B cell (primary cell): ENCODE measurements at regions not wholly inside any gene's neighbourhood (a gene's known extent, or its start where the extent isn't known, plus 50 kb on each side); places are given as distances from the start of the nearest gene placed in this dataset.

ENCODE experiments used
- ATAC-seq: fragments of 200-7000 bp; cut with Tn5 transposase; one replicate; pipeline ENCODE4 v1.10.0; 2021; ENCODE audit warnings: low read depth, mild to moderate bottlenecking, moderate number of reproducible peaks, moderate library complexity
- CTCF ChIA-PET: fragments of 350-600 bp; sonication (Branson Sonifier 250); formaldehyde crosslinking; loops from one replicate; lab custom pipeline; 2021; ENCODE audit warnings: antibody characterized with exemption, inconsistent platforms; lab: Charles Lee
- POLR2A ChIA-PET: fragments of 350-600 bp; sonication (Branson Sonifier 250); formaldehyde crosslinking; loops from one replicate; lab custom pipeline; 2021; ENCODE audit warnings: antibody characterized with exemption; lab: Charles Lee
- DNase-seq: peaks from one replicate; pipeline ENCODE4 v3.0.0; 2013
- H2AFZ ChIP-seq: 2 replicates; pipeline ENCODE4 v1.6.1; 2012; ENCODE audit warnings: mild to moderate bottlenecking, low read depth, low read length; ENCODE audit not compliant: insufficient read depth, poor library complexity, severe bottlenecking
- H3K27ac ChIP-seq, 2 donors: 1 replicate in 1 of 2; 2 replicates in 1 of 2; pipeline ENCODE4 v1.5.1; 2012 to 2013; ENCODE audit warnings: low read length in 2 of 2, mild to moderate bottlenecking in 2 of 2, moderate library complexity in 1 of 2
- H3K27me3 ChIP-seq, 4 experiments: fragments of 200-600 bp in 1 of 4; sonication (generic) in 1 of 4; replicated peaks in 1 of 4; 1 replicate in 2 of 4; 2 replicates in 2 of 4; pipeline versions ENCODE4 v1.6.1 to v1.7.0; 2013 to 2016; ENCODE audit warnings: low read length in 3 of 4, mild to moderate bottlenecking in 2 of 4, mixed read lengths in 1 of 4, moderate library complexity in 1 of 4; ENCODE audit not compliant: insufficient read depth in 4 of 4, control insufficient read depth in 3 of 4; ENCODE audit errors: control extremely low read depth in 1 of 4
- H3K36me3 ChIP-seq, 2 experiments: replicated peaks in 1 of 2; 1 replicate in 1 of 2; 2 replicates in 1 of 2; pipeline versions ENCODE4 v1.6.1 to v1.7.1; 2013; ENCODE audit warnings: low read length in 1 of 2; ENCODE audit not compliant: insufficient read depth in 2 of 2, control insufficient read depth in 1 of 2; ENCODE audit errors: control extremely low read depth in 1 of 2, extremely low read depth in 1 of 2
- H3K4me1 ChIP-seq, 2 donors: fragments of 200-600 bp in 1 of 2; sonication (generic) in 1 of 2; 1 replicate in 1 of 2; 2 replicates in 1 of 2; pipeline versions ENCODE4 v1.5.1 to v1.6.1; 2013 to 2017; ENCODE audit warnings: low read length in 2 of 2; ENCODE audit not compliant: control insufficient read depth in 2 of 2, insufficient read depth in 2 of 2
- H3K4me2 ChIP-seq: replicated peaks from 2 replicates; pipeline ENCODE3; 2012; ENCODE audit warnings: mild to moderate bottlenecking, low read depth, low read length; ENCODE audit not compliant: poor library complexity, severe bottlenecking
- H3K4me3 ChIP-seq, 5 experiments: fragments of 200-600 bp in 1 of 5; sonication (generic) in 1 of 5; 1 replicate in 3 of 5; 2 replicates in 2 of 5; pipeline versions ENCODE4 v1.5.1 to v1.7.0; 2011 to 2016; ENCODE audit warnings: low read length in 4 of 5, mild to moderate bottlenecking in 4 of 5, low read depth in 2 of 5, control low read depth in 1 of 5, moderate library complexity in 1 of 5; ENCODE audit not compliant: insufficient read depth in 1 of 5; ENCODE audit errors: control extremely low read depth in 1 of 5, extremely low read depth in 1 of 5
- H3K79me2 ChIP-seq: fragments of 200-600 bp; sonication (generic); one replicate; pipeline ENCODE4 v1.6.0; 2016; ENCODE audit warnings: low read length; ENCODE audit not compliant: control insufficient read depth, insufficient read depth
- H3K9ac ChIP-seq: fragments of 200-600 bp; sonication (generic); 2 replicates; pipeline ENCODE4 v1.6.1; 2017; ENCODE audit warnings: mild to moderate bottlenecking, low read length, moderate library complexity
- H3K9me3 ChIP-seq, 3 donors: one replicate each; pipeline versions ENCODE4 v1.6.1 to v1.7.1; 2013; ENCODE audit warnings: low read length in 2 of 3; ENCODE audit not compliant: control insufficient read depth in 2 of 3, insufficient read depth in 1 of 3; ENCODE audit errors: control extremely low read depth in 1 of 3
- H4K20me1 ChIP-seq: 2 replicates; pipeline ENCODE4 v1.6.0; 2012; ENCODE audit warnings: mild to moderate bottlenecking, low read length; ENCODE audit not compliant: insufficient read depth, control insufficient read depth, poor library complexity, severe bottlenecking
- H3K27ac Mint-ChIP-seq: one replicate; pipeline ENCODE4 v1.8.0; 2021; ENCODE audit warnings: mixed read lengths
- H3K27me3 Mint-ChIP-seq: one replicate; pipeline ENCODE4 v1.8.0; 2021; ENCODE audit warnings: mixed read lengths
- H3K4me1 Mint-ChIP-seq: one replicate; pipeline ENCODE4 v1.8.0; 2021; ENCODE audit warnings: mixed read lengths
- H3K4me3 Mint-ChIP-seq: one replicate; pipeline ENCODE4 v1.8.0; 2021; ENCODE audit warnings: mixed read lengths
- H3K9me3 Mint-ChIP-seq: one replicate; pipeline ENCODE4 v1.8.0; 2022; ENCODE audit warnings: mixed read lengths; ENCODE audit not compliant: insufficient read depth
- EZH2 ChIP-seq: IDR thresholded peaks from 2 replicates; pipeline ENCODE4 v1.6.1; 2012; ENCODE audit warnings: borderline replicate concordance, low read depth, mild to moderate bottlenecking, moderate library complexity, low read length; ENCODE audit not compliant: insufficient read depth, poor library complexity, severe bottlenecking
- WGBS: methylation state at CpG from one replicate; pipeline ENCODE4 v1.1.5; 2013; ENCODE audit warnings: missing lambda C conversion rate; ENCODE audit not compliant: insufficient coverage; 5-methylcytosine and 5-hydroxymethylcytosine counted together
- intact Hi-C: fragments of 100-400 bp; cut with micrococcal nuclease; formaldehyde crosslinking; loops from one replicate; pipeline ENCODE4 v1.10.0; 2022
- TF ChIP-seq, protein P1 (sequence below): fragments of 200-600 bp; IDR thresholded peaks from one replicate; pipeline ENCODE4 v1.8.0; 2022; ENCODE audit warnings: antibody characterized with exemption, mild to moderate bottlenecking

DNA sequence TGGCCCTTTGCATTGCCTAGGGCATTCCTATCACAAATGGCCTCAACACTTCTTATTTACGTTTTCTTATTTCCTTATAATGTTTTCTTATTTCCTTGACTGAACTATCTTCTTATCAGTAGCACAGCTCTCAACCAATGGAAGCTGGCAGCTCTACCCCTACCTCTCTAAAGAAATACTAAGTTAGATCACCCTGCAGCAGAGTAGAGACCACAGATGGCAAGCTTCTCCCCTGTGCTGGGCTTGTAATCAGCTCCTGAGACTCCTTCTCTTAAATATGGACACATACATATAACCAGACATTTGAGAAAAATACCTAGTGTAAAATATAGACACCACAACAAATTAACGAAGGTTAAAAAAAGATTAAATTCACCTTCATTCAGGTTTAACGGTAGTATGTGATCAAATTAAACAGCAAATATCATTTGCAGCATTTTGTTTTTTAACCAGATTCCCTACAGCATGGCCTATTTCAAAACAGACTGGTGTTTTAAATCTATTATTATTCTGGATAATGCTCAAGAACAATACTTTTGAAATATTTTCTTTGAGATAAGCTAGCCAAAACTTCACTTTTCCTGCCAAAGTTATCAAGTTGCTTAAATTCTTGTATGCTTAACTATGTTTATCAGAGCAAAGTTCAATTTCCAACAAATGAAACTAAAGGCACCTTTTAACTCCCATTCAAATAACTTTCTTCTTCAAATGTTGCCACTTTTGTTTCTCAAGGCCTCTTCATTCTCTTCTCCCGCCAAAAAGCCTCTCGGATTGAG, 54.3 kb downstream of the SLC41A2 start:
- TF ChIP-seq, protein P1, sequence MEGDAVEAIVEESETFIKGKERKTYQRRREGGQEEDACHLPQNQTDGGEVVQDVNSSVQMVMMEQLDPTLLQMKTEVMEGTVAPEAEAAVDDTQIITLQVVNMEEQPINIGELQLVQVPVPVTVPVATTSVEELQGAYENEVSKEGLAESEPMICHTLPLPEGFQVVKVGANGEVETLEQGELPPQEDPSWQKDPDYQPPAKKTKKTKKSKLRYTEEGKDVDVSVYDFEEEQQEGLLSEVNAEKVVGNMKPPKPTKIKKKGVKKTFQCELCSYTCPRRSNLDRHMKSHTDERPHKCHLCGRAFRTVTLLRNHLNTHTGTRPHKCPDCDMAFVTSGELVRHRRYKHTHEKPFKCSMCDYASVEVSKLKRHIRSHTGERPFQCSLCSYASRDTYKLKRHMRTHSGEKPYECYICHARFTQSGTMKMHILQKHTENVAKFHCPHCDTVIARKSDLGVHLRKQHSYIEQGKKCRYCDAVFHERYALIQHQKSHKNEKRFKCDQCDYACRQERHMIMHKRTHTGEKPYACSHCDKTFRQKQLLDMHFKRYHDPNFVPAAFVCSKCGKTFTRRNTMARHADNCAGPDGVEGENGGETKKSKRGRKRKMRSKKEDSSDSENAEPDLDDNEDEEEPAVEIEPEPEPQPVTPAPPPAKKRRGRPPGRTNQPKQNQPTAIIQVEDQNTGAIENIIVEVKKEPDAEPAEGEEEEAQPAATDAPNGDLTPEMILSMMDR = no peak
- TF ChIP-seq EZH2 = no peak
- Mint-ChIP-seq H3K27me3 (no peaks in the 10 kb centered on the region), H3K9me3 (peaks cover 4% of the 10 kb centered on the region), H3K4me1 (no peaks in the 10 kb centered on the region), H3K27ac (no peak overlapping the region), H3K4me3 (no peak overlapping the region)
- WGBS = 100% methylated on average over 1 of the region's 5 CpGs
- ATAC-seq (no peak), DNase-seq (no peak)
- POLR2A ChIA-PET = no interaction called here
- no peak overlapping the region for H3K9ac ChIP-seq
- no peak overlapping the region for H3K4me3 ChIP-seq
- H3K79me2 ChIP-seq = no peaks in the 10 kb centered on the region
- CTCF ChIA-PET = no interaction called here
- no peak overlapping the region for H2AFZ ChIP-seq
- no peaks in the 10 kb centered on the region for H4K20me1 ChIP-seq
- H3K36me3 ChIP-seq = no peaks in the 10 kb centered on the region
- intact Hi-C loops = no loop called here
- H3K27me3 ChIP-seq = no peaks in the 10 kb centered on the region
- H3K4me2 ChIP-seq = no peak overlapping the region
- H3K4me1 ChIP-seq = no peaks in the 10 kb centered on the region
- peaks cover 0 to 6% (median 5%) of the 10 kb centered on the region in 3 donors for H3K9me3 ChIP-seq
- H3K27ac ChIP-seq = no peak overlapping the region

DNA sequence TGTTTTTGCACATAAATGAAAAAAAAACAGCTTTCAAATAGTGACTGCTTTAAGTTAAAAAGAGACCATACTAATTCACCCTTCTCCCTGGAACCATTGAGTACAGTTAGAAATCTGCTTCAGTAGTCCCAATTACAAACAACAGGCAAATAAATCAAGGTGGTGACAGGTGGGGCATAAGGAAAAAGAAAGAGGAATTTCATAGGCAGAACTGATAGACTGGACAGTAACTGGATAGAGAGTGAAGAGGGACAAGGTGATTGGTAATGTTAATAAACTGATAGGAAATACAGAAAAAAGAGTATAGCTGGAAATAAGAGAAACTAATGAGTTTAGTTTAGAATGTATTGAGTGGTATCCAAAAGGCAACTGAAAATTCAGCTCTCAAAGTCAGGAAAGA, 56.0 kb downstream of the SLC41A2 start:
- Histone ChIP-seq H3K79me2 (no peaks in the 10 kb centered on the region), H3K27me3 (no peaks in the 10 kb centered on the region), H3K9me3 (peaks cover 0 to 6% (median 6%) of the 10 kb centered on the region in 3 donors), H2AFZ (no peak overlapping the region), H3K4me2 (no peak overlapping the region), H3K4me3 (no peak overlapping the region), H3K4me1 (no peaks in the 10 kb centered on the region), H3K9ac (no peak overlapping the region), H4K20me1 (no peaks in the 10 kb centered on the region), H3K36me3 (no peaks in the 10 kb centered on the region), H3K27ac (no peak overlapping the region)
- TF ChIP-seq EZH2 = no peak
- TF ChIP-seq, protein P1 = no peak
- Mint-ChIP-seq H3K9me3 (peaks cover 6% of the 10 kb centered on the region), H3K4me3 (no peak overlapping the region), H3K4me1 (no peaks in the 10 kb centered on the region), H3K27me3 (no peaks in the 10 kb centered on the region), H3K27ac (no peak overlapping the region)
- ChIA-PET POLR2A (no interaction called here), CTCF (interaction anchor here (0.9 kb wide), 1 partner anchor 521 kb away, joined by 4 read pairs; no protein-coding TSS in a partner anchor)
- intact Hi-C loops = no loop called here
- no peak for DNase-seq
- no peak for ATAC-seq
